ENCODE measurements at regions not wholly inside any gene's neighbourhood (a gene's known extent, or its start where the extent isn't known, plus 50 kb on each side); places are given as distances from the start of the nearest gene placed in this dataset.
"Not testable (repeated sequence)": the region's sequence is repeated elsewhere in the genome, so short reads cannot be mapped to it uniquely, and the experiment has no call there.

DNA sequence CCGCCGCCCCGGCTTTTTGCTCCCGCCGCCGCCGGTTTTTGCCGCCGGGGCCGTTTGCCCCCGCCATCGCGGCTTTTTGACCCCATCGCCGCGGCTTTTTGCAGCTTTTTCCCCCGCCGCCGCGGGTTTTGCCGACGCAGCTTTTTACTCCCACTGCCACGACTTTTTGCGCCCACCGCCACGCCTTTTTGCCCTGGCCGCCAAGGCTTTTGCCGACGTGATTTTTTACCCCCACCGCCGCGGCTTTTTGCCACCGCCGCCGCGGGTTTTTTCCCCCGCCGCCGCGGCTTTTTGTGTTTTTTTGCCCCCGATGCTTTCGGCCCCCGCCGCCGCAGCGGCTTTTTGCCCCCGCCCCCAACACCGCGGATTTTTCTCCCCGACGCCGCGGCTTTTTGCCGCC, 5001.9 kb upstream of the OR11H1 start:
- not testable (repeated sequence) for H3K4me3 Mint-ChIP-seq (ENCODE audit: unreplicated experiment); H3K27ac Mint-ChIP-seq (ENCODE audit: unreplicated experiment); H3K36me3 Mint-ChIP-seq (ENCODE audit: low read depth, unreplicated experiment); H3K27me3 Mint-ChIP-seq (ENCODE audit: unreplicated experiment); DNase-seq (ENCODE audit: low spot score); H3K4me1 Mint-ChIP-seq (ENCODE audit: unreplicated experiment); H3K9me3 Mint-ChIP-seq (ENCODE audit: unreplicated experiment)

DNA sequence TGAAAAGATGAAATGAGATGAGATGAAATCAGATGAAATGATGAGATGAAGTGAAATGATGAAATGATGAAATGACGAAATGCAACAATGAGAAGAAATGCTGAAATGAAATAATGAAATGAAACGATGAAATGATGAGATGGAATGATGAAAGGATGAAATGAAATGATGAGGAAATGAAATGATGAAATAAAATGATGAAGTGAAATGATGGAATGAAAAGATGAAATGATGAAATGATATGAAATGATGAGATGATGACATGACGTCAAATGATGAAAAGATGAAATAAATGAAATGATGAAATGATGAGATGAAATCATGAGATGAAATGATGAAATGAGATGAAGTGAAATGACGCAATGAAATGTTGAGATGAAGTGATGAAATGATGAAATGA, 4996.9 kb upstream of the OR11H1 start:
- not testable (repeated sequence) for H3K36me3 Mint-ChIP-seq (ENCODE audit: low read depth, unreplicated experiment); DNase-seq (ENCODE audit: low spot score); H3K27ac Mint-ChIP-seq (ENCODE audit: unreplicated experiment); H3K4me1 Mint-ChIP-seq (ENCODE audit: unreplicated experiment); H3K27me3 Mint-ChIP-seq (ENCODE audit: unreplicated experiment); H3K9me3 Mint-ChIP-seq (ENCODE audit: unreplicated experiment); H3K4me3 Mint-ChIP-seq (ENCODE audit: unreplicated experiment)

DNA sequence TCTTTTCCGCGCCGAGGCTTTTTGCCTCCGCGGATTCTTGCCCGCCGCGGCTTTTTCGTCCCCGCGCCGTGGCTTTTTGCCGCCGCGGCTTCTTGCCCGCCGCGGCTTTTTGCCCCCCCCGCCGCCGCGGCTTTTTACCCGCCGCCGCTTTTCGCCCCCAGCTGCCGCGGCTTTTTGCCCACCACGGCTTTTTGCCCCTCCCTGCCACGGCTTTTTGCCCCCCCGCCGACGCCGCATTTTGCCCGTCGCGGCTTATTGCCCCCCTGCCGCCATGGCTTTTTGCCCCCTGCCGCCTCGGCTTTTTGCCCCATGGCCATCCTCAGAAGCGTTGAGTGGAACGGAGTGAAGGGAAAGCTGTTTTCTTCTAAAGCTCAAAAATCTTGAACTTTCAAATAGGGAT, 4955.5 kb upstream of the OR11H1 start:
- not testable (repeated sequence) for H3K4me3 Mint-ChIP-seq (ENCODE audit: unreplicated experiment); H3K9me3 Mint-ChIP-seq (ENCODE audit: unreplicated experiment); H3K27me3 Mint-ChIP-seq (ENCODE audit: unreplicated experiment); H3K27ac Mint-ChIP-seq (ENCODE audit: unreplicated experiment); H3K36me3 Mint-ChIP-seq (ENCODE audit: low read depth, unreplicated experiment); H3K4me1 Mint-ChIP-seq (ENCODE audit: unreplicated experiment); DNase-seq (ENCODE audit: low spot score)

DNA sequence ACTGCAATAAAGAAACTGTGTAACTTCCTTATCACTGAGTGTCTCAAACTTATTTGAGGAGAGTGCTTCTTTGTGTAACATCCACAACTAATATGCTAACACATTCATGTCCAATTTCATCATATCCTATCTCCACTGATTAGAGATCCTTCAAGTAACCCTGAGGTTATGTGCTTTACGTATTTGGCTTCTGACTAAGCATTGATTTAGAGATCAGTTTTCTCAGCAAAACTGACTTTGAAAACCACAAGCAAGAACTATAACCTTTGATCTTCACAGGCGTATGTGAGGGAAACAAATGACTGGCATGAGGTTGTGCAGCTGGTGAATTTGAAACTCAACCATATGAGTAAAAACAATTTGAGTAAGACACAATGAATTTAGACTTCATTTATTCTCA, 4926.9 kb upstream of the OR11H1 start:
- DNase-seq (ENCODE audit: low spot score); H3K4me3 Mint-ChIP-seq (ENCODE audit: unreplicated experiment); H3K9me3 Mint-ChIP-seq (ENCODE audit: unreplicated experiment); H3K27ac Mint-ChIP-seq (ENCODE audit: unreplicated experiment); H3K36me3 Mint-ChIP-seq (ENCODE audit: low read depth, unreplicated experiment); H3K27me3 Mint-ChIP-seq (ENCODE audit: unreplicated experiment); H3K4me1 Mint-ChIP-seq (ENCODE audit: unreplicated experiment): not testable (repeated sequence)

- not testable (repeated sequence) for H3K27me3 Mint-ChIP-seq (ENCODE audit: unreplicated experiment); H3K4me1 Mint-ChIP-seq (ENCODE audit: unreplicated experiment); H3K4me3 Mint-ChIP-seq (ENCODE audit: unreplicated experiment); H3K9me3 Mint-ChIP-seq (ENCODE audit: unreplicated experiment); H3K27ac Mint-ChIP-seq (ENCODE audit: unreplicated experiment); H3K36me3 Mint-ChIP-seq (ENCODE audit: low read depth, unreplicated experiment); DNase-seq (ENCODE audit: low spot score)
These were observed 4896.0 kb upstream of the OR11H1 start for GRCh38 chr22:10631961-10632360.

DNA sequence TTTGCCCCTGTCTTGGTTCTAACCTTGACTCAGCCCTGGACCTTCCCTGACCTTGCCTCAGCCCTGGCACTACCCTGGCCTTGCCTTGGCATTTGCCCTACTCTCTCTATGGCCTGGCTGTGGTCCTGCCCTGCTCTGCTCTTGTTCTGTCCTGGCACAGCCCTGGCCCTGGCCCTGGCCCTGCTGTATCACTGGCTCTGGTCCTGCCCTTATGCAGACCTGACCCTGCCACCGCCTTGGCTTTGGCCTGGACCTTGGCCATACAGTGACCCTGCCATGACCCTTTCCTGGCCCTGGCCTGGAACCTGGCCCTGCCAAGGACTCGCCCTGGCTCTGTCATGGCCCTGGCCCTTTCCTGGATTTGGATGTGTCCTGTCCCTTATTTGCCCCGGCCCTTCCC, 4892.7 kb upstream of the OR11H1 start:
- not testable (repeated sequence) for H3K27me3 Mint-ChIP-seq (ENCODE audit: unreplicated experiment); H3K27ac Mint-ChIP-seq (ENCODE audit: unreplicated experiment); H3K9me3 Mint-ChIP-seq (ENCODE audit: unreplicated experiment); H3K36me3 Mint-ChIP-seq (ENCODE audit: low read depth, unreplicated experiment); H3K4me1 Mint-ChIP-seq (ENCODE audit: unreplicated experiment); DNase-seq (ENCODE audit: low spot score); H3K4me3 Mint-ChIP-seq (ENCODE audit: unreplicated experiment)

DNA sequence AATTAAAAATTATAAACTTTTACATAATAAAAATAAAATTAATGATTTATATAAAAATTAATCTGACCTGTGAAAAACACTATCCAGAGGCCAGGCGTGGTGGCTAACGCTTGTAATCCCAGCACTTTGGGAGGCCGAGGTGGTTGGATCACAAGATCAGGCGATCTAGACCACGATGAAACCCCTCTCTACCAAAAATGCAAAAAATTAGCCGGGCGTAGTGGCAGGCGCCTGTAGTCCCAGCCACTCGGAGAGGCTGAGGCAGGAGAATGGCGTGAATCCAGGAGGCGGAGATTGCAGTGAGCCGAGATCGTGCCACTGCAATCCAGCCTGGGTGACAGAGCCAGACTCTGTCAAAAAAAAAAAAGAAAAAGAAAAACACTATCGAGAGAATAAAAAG, 4865.2 kb upstream of the OR11H1 start:
- not testable (repeated sequence) for H3K36me3 Mint-ChIP-seq (ENCODE audit: low read depth, unreplicated experiment); DNase-seq (ENCODE audit: low spot score)

GRCh38 chr22:10673065-10673464, 4854.9 kb upstream of the OR11H1 start:
- H3K36me3 Mint-ChIP-seq (ENCODE audit: low read depth, unreplicated experiment): not testable (repeated sequence)

More for the DNA sequence above, 4865.2 kb upstream of the OR11H1 start:
- H3K27me3 Mint-ChIP-seq (ENCODE audit: unreplicated experiment); H3K9me3 Mint-ChIP-seq (ENCODE audit: unreplicated experiment); H3K4me3 Mint-ChIP-seq (ENCODE audit: unreplicated experiment); H3K4me1 Mint-ChIP-seq (ENCODE audit: unreplicated experiment); H3K27ac Mint-ChIP-seq (ENCODE audit: unreplicated experiment): not testable (repeated sequence)

DNA sequence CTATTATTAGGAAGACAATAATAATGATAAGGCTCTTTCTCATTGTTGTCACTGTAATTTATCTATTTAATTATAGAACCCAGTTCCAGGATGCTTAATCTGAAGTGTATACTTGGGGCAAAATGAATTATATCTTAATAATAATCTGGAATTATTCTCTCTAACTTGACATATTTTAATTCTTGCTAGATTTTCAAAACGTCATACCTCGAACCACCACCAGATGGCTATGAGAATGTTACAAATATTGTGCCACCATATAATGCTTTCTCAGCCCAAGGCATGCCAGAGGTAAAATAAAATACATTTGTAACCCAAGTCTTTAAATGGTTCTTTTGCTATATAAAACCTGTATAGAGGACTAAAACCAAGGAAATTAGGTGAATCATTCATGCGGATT, 4849.3 kb upstream of the OR11H1 start:
- not testable (repeated sequence) for H3K27me3 Mint-ChIP-seq (ENCODE audit: unreplicated experiment); H3K4me3 Mint-ChIP-seq (ENCODE audit: unreplicated experiment); H3K9me3 Mint-ChIP-seq (ENCODE audit: unreplicated experiment); H3K27ac Mint-ChIP-seq (ENCODE audit: unreplicated experiment); DNase-seq (ENCODE audit: low spot score); H3K4me1 Mint-ChIP-seq (ENCODE audit: unreplicated experiment); H3K36me3 Mint-ChIP-seq (ENCODE audit: low read depth, unreplicated experiment)
- TF ChIP-seq CTCF (IDR thresholded peaks at IDR 0.05; ENCODE audit: unreplicated experiment): peak; percentile 15

More at GRCh38 chr22:10673065-10673464, 4854.9 kb upstream of the OR11H1 start:
- not testable (repeated sequence) for H3K27me3 Mint-ChIP-seq (ENCODE audit: unreplicated experiment); DNase-seq (ENCODE audit: low spot score); H3K4me3 Mint-ChIP-seq (ENCODE audit: unreplicated experiment); H3K4me1 Mint-ChIP-seq (ENCODE audit: unreplicated experiment); H3K27ac Mint-ChIP-seq (ENCODE audit: unreplicated experiment); H3K9me3 Mint-ChIP-seq (ENCODE audit: unreplicated experiment)

GRCh38 chr22:10685436-10685835, 4842.6 kb upstream of the OR11H1 start:
- DNase-seq (ENCODE audit: low spot score); H3K4me3 Mint-ChIP-seq (ENCODE audit: unreplicated experiment); H3K36me3 Mint-ChIP-seq (ENCODE audit: low read depth, unreplicated experiment); H3K9me3 Mint-ChIP-seq (ENCODE audit: unreplicated experiment); H3K27ac Mint-ChIP-seq (ENCODE audit: unreplicated experiment); H3K4me1 Mint-ChIP-seq (ENCODE audit: unreplicated experiment); H3K27me3 Mint-ChIP-seq (ENCODE audit: unreplicated experiment): not testable (repeated sequence)
